HUES6 (cell line): ENCODE measurements at regions not wholly inside any gene's neighbourhood (a gene's known extent, or its start where the extent isn't known, plus 50 kb on each side); places are given as distances from the start of the nearest gene placed in this dataset.

Experiments used
- H3K27ac ChIP-seq: 2 replicates; pipeline ENCODE4 v1.7.0; 2013; ENCODE audit warnings: low read depth, mild to moderate bottlenecking, low read length, inconsistent platforms
- H3K27me3 ChIP-seq: 2 replicates; pipeline ENCODE4 v1.6.1; 2013; ENCODE audit warnings: low read length; ENCODE audit not compliant: control insufficient read depth, insufficient read depth
- H3K36me3 ChIP-seq: 2 replicates; pipeline ENCODE4 v1.6.1; 2013; ENCODE audit warnings: low read length; ENCODE audit not compliant: control insufficient read depth, insufficient read depth
- H3K4me1 ChIP-seq: 2 replicates; pipeline ENCODE4 v1.6.1; 2013; ENCODE audit warnings: low read length; ENCODE audit not compliant: control insufficient read depth, insufficient read depth
- H3K4me3 ChIP-seq: 2 replicates; pipeline ENCODE4 v1.5.1; 2013; ENCODE audit warnings: low read depth, low read length
- H3K9ac ChIP-seq: one replicate; pipeline ENCODE4 v1.6.1; 2013; ENCODE audit warnings: mild to moderate bottlenecking, low read length
- H3K9me3 ChIP-seq: 2 replicates; pipeline ENCODE4 v1.6.1; 2013; ENCODE audit warnings: low read depth, low read length; ENCODE audit not compliant: control insufficient read depth, insufficient read depth

DNA sequence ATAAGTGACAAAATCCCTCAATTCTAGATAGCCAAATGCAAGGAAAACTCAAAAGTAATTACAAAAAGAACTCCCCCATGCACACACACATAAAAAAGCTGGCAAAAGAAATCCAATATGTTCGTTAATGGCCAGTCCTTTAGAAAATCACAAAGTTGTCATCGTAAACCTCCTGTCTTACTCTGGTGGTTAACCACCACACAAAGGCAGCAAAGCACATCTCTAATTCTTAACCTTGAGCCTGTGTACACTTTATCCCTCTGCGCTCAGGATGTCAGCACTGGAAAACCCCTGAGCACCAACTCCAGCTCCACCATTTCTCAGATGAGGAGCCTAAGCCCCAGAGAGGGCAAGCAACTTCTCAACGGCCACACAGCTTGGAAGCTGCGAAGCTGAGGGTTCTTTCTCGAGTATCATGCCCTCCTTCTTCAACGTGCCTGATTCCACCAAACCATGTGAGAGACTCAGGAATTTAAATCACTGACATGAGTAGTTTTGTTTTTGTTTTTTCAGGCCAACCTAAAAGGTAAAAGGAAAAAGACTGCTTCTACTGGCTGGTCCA is 72.5 kb downstream of the C16orf95 start:
- no peaks in the 10 kb centered on the region for H3K36me3 ChIP-seq
- H3K27me3 ChIP-seq, result no peaks in the 10 kb centered on the region
- no peaks in the 10 kb centered on the region for H3K9me3 ChIP-seq
- H3K27ac ChIP-seq, result no peak overlapping the region
- no peak overlapping the region for H3K9ac ChIP-seq
- H3K4me3 ChIP-seq, result no peak overlapping the region
- peaks cover 18% of the 10 kb centered on the region for H3K4me1 ChIP-seq

DNA sequence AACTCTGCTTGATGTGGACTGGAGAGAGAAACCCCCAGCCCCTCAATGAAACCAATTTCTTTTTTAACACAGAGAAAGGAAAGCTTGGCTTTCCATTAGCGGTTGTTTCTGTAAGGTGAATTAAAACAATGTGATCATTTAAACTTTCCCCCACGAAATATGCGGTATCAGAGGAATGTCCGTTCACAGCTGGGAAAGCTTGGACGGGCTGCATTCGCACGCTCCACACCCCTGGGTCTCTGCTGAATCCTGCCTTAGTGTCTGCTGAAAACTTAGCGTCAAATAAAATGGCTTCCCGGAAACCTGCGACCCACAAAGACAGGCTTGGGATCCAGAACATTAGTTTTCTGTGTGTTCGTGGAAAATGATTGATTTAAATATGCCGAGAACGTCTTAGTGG is 71.7 kb downstream of the C16orf95 start:
- no peak overlapping the region for H3K27ac ChIP-seq
- H3K9ac ChIP-seq, result no peak overlapping the region
- H3K36me3 ChIP-seq, result no peaks in the 10 kb centered on the region
- no peaks in the 10 kb centered on the region for H3K9me3 ChIP-seq
- H3K4me3 ChIP-seq, result no peak overlapping the region
- H3K4me1 ChIP-seq, result peaks cover 18% of the 10 kb centered on the region
- no peaks in the 10 kb centered on the region for H3K27me3 ChIP-seq

DNA sequence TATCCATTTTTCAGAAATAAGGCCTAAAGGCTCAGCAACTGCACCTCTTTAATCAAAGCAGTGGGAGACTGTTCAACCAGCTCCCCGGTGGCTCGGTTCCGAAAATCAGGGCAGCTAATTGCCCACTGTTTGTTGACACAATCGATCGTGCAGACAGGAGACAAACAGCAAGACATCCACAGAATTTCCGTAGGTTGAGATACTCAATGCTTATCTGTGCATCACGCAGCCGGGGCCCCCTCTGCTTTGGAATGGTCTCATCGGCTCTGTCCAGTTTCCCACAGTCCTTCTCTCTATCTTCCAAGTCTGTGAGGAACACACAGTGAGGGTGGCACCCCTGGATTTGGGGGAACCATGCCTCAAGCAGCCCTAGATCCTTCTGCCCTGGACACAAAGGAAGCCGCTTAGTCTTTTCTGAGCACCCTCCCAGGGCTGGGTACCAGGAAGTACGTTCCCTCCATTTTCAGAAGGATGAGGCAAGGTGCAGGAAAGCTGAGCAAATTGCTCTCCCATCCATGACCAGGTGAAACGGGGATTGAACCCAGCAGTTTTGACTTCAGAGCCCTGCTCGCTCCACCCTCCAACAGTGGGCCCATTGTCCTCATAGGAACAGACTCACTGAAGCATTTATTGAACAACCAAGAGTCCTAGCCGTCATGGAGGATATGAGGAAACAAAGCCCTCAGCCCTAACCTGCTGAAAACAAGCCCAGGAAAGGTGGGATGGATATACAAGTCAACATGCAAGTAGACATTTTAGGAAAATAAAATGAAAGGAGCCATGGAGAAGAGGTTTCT is 70.7 kb downstream of the C16orf95 start:
- H3K9me3 ChIP-seq, result no peaks in the 10 kb centered on the region
- no peaks in the 10 kb centered on the region for H3K27me3 ChIP-seq
- H3K9ac ChIP-seq, result no peak overlapping the region
- no peak overlapping the region for H3K27ac ChIP-seq
- no peak overlapping the region for H3K4me3 ChIP-seq
- H3K36me3 ChIP-seq, result no peaks in the 10 kb centered on the region
- H3K4me1 ChIP-seq, result peaks cover 18% of the 10 kb centered on the region

DNA sequence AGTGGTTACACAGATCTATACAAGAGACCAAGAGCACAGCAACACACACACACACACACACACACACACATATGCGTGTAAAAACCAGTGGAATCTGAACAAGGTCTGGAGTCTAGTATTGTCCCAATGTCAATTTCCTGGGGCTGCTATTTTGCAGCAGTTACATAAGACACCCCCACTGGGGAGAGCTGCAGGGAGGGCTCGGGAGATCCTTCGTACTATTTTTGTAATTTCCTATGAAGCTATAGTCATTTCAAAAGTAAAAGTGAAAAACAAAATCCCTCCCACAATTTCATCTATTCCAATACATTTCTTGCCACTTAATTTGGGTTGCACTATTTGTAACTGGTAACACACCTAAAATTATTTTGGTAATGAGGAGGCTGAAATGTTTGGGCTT is 68.5 kb downstream of the C16orf95 start:
- H3K36me3 ChIP-seq, result no peaks in the 10 kb centered on the region
- H3K9me3 ChIP-seq, result no peaks in the 10 kb centered on the region
- H3K4me3 ChIP-seq, result no peak overlapping the region
- no peak overlapping the region for H3K27ac ChIP-seq
- H3K9ac ChIP-seq, result no peak overlapping the region
- H3K27me3 ChIP-seq, result no peaks in the 10 kb centered on the region
- H3K4me1 ChIP-seq, result peaks cover 5% of the 10 kb centered on the region

DNA sequence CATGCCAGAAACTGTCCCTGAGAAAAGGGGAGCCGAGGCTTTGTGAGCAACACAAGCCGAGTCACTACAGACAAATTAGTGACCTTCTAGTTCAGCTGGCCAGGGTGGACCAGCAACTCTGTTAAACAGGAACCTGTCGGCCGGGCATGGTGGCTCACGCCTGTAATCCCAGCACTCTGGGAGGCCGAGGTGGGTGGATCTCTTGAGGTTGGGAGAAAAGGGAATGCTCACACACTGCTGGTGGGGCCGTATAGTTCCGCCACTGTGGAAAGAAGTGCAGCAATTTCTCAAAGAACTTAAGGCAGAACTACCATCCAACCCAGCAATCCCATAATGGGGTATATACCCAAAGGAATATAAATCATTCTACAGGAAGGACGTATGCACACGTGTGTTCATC is 67.8 kb downstream of the C16orf95 start:
- Histone ChIP-seq H3K9me3 (no peaks in the 10 kb centered on the region), H3K4me1 (peaks cover 5% of the 10 kb centered on the region; the same call in 1 of the 2 replicates), H3K36me3 (no peaks in the 10 kb centered on the region), H3K9ac (no peak overlapping the region), H3K27me3 (no peaks in the 10 kb centered on the region), H3K4me3 (no peak overlapping the region), H3K27ac (no peak overlapping the region)

DNA sequence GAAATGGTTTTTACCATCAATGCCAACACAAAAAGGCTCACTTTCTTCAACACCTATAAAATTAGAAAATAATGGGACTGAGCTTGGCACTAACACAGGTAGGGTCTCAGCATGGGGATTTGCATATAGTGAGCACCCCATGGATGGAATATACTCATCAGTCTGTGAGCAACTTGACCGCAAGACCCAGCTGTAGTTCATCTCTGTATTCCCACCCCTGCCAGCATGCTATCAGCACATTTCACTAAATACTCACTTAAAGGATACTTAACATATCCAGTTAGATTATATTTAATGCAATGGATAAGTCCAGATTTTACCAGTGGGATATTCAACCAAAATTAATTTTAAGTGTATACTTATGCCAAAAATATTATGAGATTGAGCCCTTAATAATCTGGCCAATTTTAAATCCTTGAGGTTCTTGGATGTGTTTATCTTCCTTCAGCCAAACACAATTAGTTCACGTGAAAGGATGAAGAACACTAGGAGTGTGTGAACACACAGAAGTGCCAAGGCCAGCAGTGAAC is 66.7 kb downstream of the C16orf95 start:
- Histone ChIP-seq H3K4me3 (no peak overlapping the region), H3K4me1 (peaks cover 1% of the 10 kb centered on the region; the same call in 1 of the 2 replicates), H3K27ac (no peak overlapping the region), H3K27me3 (no peaks in the 10 kb centered on the region), H3K9ac (no peak overlapping the region), H3K9me3 (no peaks in the 10 kb centered on the region), H3K36me3 (no peaks in the 10 kb centered on the region)

DNA sequence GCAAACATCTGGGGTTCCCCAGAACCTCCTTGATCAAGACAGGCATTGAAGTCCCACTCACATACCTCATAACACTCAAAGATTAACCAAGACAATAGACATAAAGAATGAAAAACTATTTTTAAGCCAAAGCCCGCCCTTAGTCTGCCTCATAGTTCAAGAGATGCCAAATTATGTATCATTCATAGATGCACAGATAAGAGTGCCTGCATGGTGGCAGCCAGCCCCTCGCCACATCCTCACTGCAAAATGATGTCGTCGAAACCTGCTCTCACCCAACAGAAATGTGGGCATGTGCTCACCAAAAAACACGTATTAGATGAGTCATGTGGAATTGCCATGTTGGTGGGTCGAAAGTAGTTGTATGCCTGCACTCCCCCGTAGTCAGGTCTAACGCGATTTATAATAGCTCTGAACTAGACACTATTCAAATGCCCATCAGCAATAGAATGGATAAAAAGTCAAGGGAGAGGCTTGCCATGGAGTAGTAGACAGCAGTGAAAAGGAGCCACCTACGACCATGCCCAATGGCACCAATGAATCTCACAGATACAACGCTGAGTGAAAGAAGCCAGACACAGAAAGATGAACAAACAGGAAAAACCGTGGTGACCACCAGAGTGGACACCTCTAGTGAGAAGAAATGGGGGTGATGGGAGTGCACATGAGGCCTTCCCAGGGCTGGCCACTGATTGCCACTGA is 64.8 kb downstream of the C16orf95 start:
- no peak overlapping the region for H3K9ac ChIP-seq
- no peaks in the 10 kb centered on the region for H3K9me3 ChIP-seq
- H3K4me1 ChIP-seq, result no peaks in the 10 kb centered on the region
- H3K27ac ChIP-seq, result no peak overlapping the region
- no peak overlapping the region for H3K4me3 ChIP-seq
- no peaks in the 10 kb centered on the region for H3K36me3 ChIP-seq
- no peaks in the 10 kb centered on the region for H3K27me3 ChIP-seq
